Loucy (cell line): ENCODE measurements at regions not wholly inside any gene's neighbourhood (a gene's known extent, or its start where the extent isn't known, plus 50 kb on each side); places are given as distances from the start of the nearest gene placed in this dataset.

Experiments
- CTCF ChIP-seq: fragments of 200-600 bp; sonication (generic); conservative IDR thresholded peaks from 2 replicates; pipeline ENCODE4 v1.5.1; 2014; ENCODE audit warnings: mild to moderate bottlenecking, antibody characterized with exemption, low read length
- EZH2phosphoT487 ChIP-seq: fragments of 200-600 bp; IDR thresholded peaks from 2 replicates; pipeline ENCODE4 v1.6.1; 2018; ENCODE audit warnings: antibody characterized with exemption, mild to moderate bottlenecking, moderate library complexity, borderline replicate concordance

- TF ChIP-seq CTCF (no peak), EZH2phosphoT487 (no peak)
Observed at GRCh38 chr7:35992436-35992835, 160.6 kb upstream of the EEPD1 start.
